ENCODE measurements at regions not wholly inside any gene's neighbourhood (a gene's known extent, or its start where the extent isn't known, plus 50 kb on each side); places are given as distances from the start of the nearest gene placed in this dataset.

GRCh38 chr5:57804007-57804444, 321.4 kb upstream of the ACTBL2 start:
- whole genome bisulfite sequencing, 2 experiments, result 96 to 99% methylated on average over 2 of the region's 2 CpGs
- H3K4me3 ChIP-seq (ENCODE audit: insufficient read depth, low read depth, low read length), result no peak overlapping the region
- H3K4me1 ChIP-seq (ENCODE audit: control insufficient read depth, insufficient read depth, low read length), result no peaks in the 10 kb centered on the region
- H3K9me3 ChIP-seq (ENCODE audit: control insufficient read depth, low read length), result no peaks in the 10 kb centered on the region
- H3K27ac ChIP-seq (ENCODE audit: insufficient read depth, low read depth, low read length, poor library complexity, severe bottlenecking), result no peak overlapping the region
- H3K36me3 ChIP-seq (ENCODE audit: control insufficient read depth, insufficient read depth, low read length), result no peaks in the 10 kb centered on the region
- H3K27me3 ChIP-seq (ENCODE audit: control insufficient read depth, insufficient read depth, low read length, poor library complexity, severe bottlenecking), result no peaks in the 10 kb centered on the region

GRCh38 chr5:57802131-57802530, 319.5 kb upstream of the ACTBL2 start:
- Histone ChIP-seq H3K4me1 (ENCODE audit: control insufficient read depth, insufficient read depth, low read length) (no peaks in the 10 kb centered on the region), H3K4me3 (ENCODE audit: insufficient read depth, low read depth, low read length) (no peak overlapping the region), H3K36me3 (ENCODE audit: control insufficient read depth, insufficient read depth, low read length) (no peaks in the 10 kb centered on the region), H3K27me3 (ENCODE audit: control insufficient read depth, insufficient read depth, low read length, poor library complexity, severe bottlenecking) (no peaks in the 10 kb centered on the region), H3K9me3 (ENCODE audit: control insufficient read depth, low read length) (no peaks in the 10 kb centered on the region), H3K27ac (ENCODE audit: insufficient read depth, low read depth, low read length, poor library complexity, severe bottlenecking) (no peak overlapping the region)
- WGBS, 2 experiments, result 86 to 93% methylated on average over 3 of the region's 3 CpGs

- no peaks in the 10 kb centered on the region for H3K9me3 ChIP-seq (ENCODE audit: control insufficient read depth, low read length)
- no peaks in the 10 kb centered on the region for H3K4me1 ChIP-seq (ENCODE audit: control insufficient read depth, insufficient read depth, low read length)
- no peak overlapping the region for H3K27ac ChIP-seq (ENCODE audit: insufficient read depth, low read depth, low read length, poor library complexity, severe bottlenecking)
- H3K36me3 ChIP-seq (ENCODE audit: control insufficient read depth, insufficient read depth, low read length), result no peaks in the 10 kb centered on the region
- WGBS, 2 experiments, result 86 to 94% methylated on average over 1 of the region's 1 CpG
- no peak overlapping the region for H3K4me3 ChIP-seq (ENCODE audit: insufficient read depth, low read depth, low read length)
- no peaks in the 10 kb centered on the region for H3K27me3 ChIP-seq (ENCODE audit: control insufficient read depth, insufficient read depth, low read length, poor library complexity, severe bottlenecking)
Measured at GRCh38 chr5:57795203-57795602, 312.6 kb upstream of the ACTBL2 start.

- Histone ChIP-seq H3K36me3 (ENCODE audit: control insufficient read depth, insufficient read depth, low read length) (no peaks in the 10 kb centered on the region), H3K4me1 (ENCODE audit: control insufficient read depth, insufficient read depth, low read length) (no peaks in the 10 kb centered on the region), H3K4me3 (ENCODE audit: insufficient read depth, low read depth, low read length) (no peak overlapping the region), H3K9me3 (ENCODE audit: control insufficient read depth, low read length) (no peaks in the 10 kb centered on the region), H3K27me3 (ENCODE audit: control insufficient read depth, insufficient read depth, low read length, poor library complexity, severe bottlenecking) (no peaks in the 10 kb centered on the region), H3K27ac (ENCODE audit: insufficient read depth, low read depth, low read length, poor library complexity, severe bottlenecking) (no peak overlapping the region)
- WGBS, 2 experiments, result 86% methylated on average over 1 of the region's 1 CpG; no CpG with 5 or more reads in 1 of the 2 experiments
Measured at GRCh38 chr5:57791875-57792274, 309.3 kb upstream of the ACTBL2 start.

GRCh38 chr5:57785946-57786345, 303.3 kb upstream of the ACTBL2 start:
- no peaks in the 10 kb centered on the region for H3K4me1 ChIP-seq (ENCODE audit: control insufficient read depth, insufficient read depth, low read length)
- H3K4me3 ChIP-seq (ENCODE audit: insufficient read depth, low read depth, low read length), result no peak overlapping the region
- no peaks in the 10 kb centered on the region for H3K27me3 ChIP-seq (ENCODE audit: control insufficient read depth, insufficient read depth, low read length, poor library complexity, severe bottlenecking)
- 94 to 97% methylated on average over 2 of the region's 2 CpGs for WGBS, 2 experiments
- no peaks in the 10 kb centered on the region for H3K9me3 ChIP-seq (ENCODE audit: control insufficient read depth, low read length)
- H3K36me3 ChIP-seq (ENCODE audit: control insufficient read depth, insufficient read depth, low read length), result no peaks in the 10 kb centered on the region
- H3K27ac ChIP-seq (ENCODE audit: insufficient read depth, low read depth, low read length, poor library complexity, severe bottlenecking), result no peak overlapping the region

GRCh38 chr5:57784121-57784520, 301.5 kb upstream of the ACTBL2 start:
- Histone ChIP-seq H3K4me1 (ENCODE audit: control insufficient read depth, insufficient read depth, low read length) (no peaks in the 10 kb centered on the region), H3K36me3 (ENCODE audit: control insufficient read depth, insufficient read depth, low read length) (no peaks in the 10 kb centered on the region), H3K9me3 (ENCODE audit: control insufficient read depth, low read length) (no peaks in the 10 kb centered on the region), H3K27ac (ENCODE audit: insufficient read depth, low read depth, low read length, poor library complexity, severe bottlenecking) (no peak overlapping the region), H3K4me3 (ENCODE audit: insufficient read depth, low read depth, low read length) (no peak overlapping the region), H3K27me3 (ENCODE audit: control insufficient read depth, insufficient read depth, low read length, poor library complexity, severe bottlenecking) (no peaks in the 10 kb centered on the region)
- WGBS, 2 experiments, result 93 to 95% methylated on average over 3 of the region's 3 CpGs

GRCh38 chr5:57783693-57784092, 301.1 kb upstream of the ACTBL2 start:
- no peaks in the 10 kb centered on the region for H3K36me3 ChIP-seq (ENCODE audit: control insufficient read depth, insufficient read depth, low read length)
- no peaks in the 10 kb centered on the region for H3K4me1 ChIP-seq (ENCODE audit: control insufficient read depth, insufficient read depth, low read length)
- no peak overlapping the region for H3K4me3 ChIP-seq (ENCODE audit: insufficient read depth, low read depth, low read length)
- H3K9me3 ChIP-seq (ENCODE audit: control insufficient read depth, low read length), result no peaks in the 10 kb centered on the region
- H3K27me3 ChIP-seq (ENCODE audit: control insufficient read depth, insufficient read depth, low read length, poor library complexity, severe bottlenecking), result no peaks in the 10 kb centered on the region
- WGBS, 2 experiments, result no CpG with 5 or more reads among the region's 2 CpGs
- no peak overlapping the region for H3K27ac ChIP-seq (ENCODE audit: insufficient read depth, low read depth, low read length, poor library complexity, severe bottlenecking)

- Histone ChIP-seq H3K27me3 (ENCODE audit: control insufficient read depth, insufficient read depth, low read length, poor library complexity, severe bottlenecking) (no peaks in the 10 kb centered on the region), H3K36me3 (ENCODE audit: control insufficient read depth, insufficient read depth, low read length) (no peaks in the 10 kb centered on the region), H3K4me1 (ENCODE audit: control insufficient read depth, insufficient read depth, low read length) (no peaks in the 10 kb centered on the region), H3K9me3 (ENCODE audit: control insufficient read depth, low read length) (no peaks in the 10 kb centered on the region), H3K27ac (ENCODE audit: insufficient read depth, low read depth, low read length, poor library complexity, severe bottlenecking) (no peak overlapping the region), H3K4me3 (ENCODE audit: insufficient read depth, low read depth, low read length) (no peak overlapping the region)
- WGBS, 2 experiments, result 92 to 96% methylated on average over 5 of the region's 5 CpGs
Measured at GRCh38 chr5:57780961-57781325, 298.3 kb upstream of the ACTBL2 start.

- Histone ChIP-seq H3K9me3 (ENCODE audit: control insufficient read depth, low read length) (no peaks in the 10 kb centered on the region), H3K27ac (ENCODE audit: insufficient read depth, low read depth, low read length, poor library complexity, severe bottlenecking) (no peak overlapping the region), H3K4me3 (ENCODE audit: insufficient read depth, low read depth, low read length) (no peak overlapping the region), H3K36me3 (ENCODE audit: control insufficient read depth, insufficient read depth, low read length) (no peaks in the 10 kb centered on the region), H3K27me3 (ENCODE audit: control insufficient read depth, insufficient read depth, low read length, poor library complexity, severe bottlenecking) (no peaks in the 10 kb centered on the region), H3K4me1 (ENCODE audit: control insufficient read depth, insufficient read depth, low read length) (no peaks in the 10 kb centered on the region)
- WGBS, 2 experiments, result 81 to 85% methylated on average over 12 of the region's 12 CpGs
Measured at GRCh38 chr5:57780306-57780960, 297.8 kb upstream of the ACTBL2 start.

- H3K27me3 ChIP-seq (ENCODE audit: control insufficient read depth, insufficient read depth, low read length, poor library complexity, severe bottlenecking), result no peaks in the 10 kb centered on the region
- H3K4me3 ChIP-seq (ENCODE audit: insufficient read depth, low read depth, low read length), result no peak overlapping the region
- no peaks in the 10 kb centered on the region for H3K4me1 ChIP-seq (ENCODE audit: control insufficient read depth, insufficient read depth, low read length)
- 61 to 64% methylated on average over 3 of the region's 3 CpGs for WGBS, 2 experiments
- H3K9me3 ChIP-seq (ENCODE audit: control insufficient read depth, low read length), result no peaks in the 10 kb centered on the region
- H3K36me3 ChIP-seq (ENCODE audit: control insufficient read depth, insufficient read depth, low read length), result no peaks in the 10 kb centered on the region
- no peak overlapping the region for H3K27ac ChIP-seq (ENCODE audit: insufficient read depth, low read depth, low read length, poor library complexity, severe bottlenecking)
Measured at GRCh38 chr5:57779383-57780223, 297.0 kb upstream of the ACTBL2 start.

All from ectodermal cell (in vitro differentiated cells).